ENCODE measurements at regions not wholly inside any gene's neighbourhood (a gene's known extent, or its start where the extent isn't known, plus 50 kb on each side); places are given as distances from the start of the nearest gene placed in this dataset.

- Mint-ChIP-seq H3K27me3 (ENCODE audit: low read depth) (no peaks in the 10 kb centered on the region), H3K4me3 (no peak overlapping the region), H3K27ac (no peak overlapping the region), H3K4me1 (ENCODE audit: low read depth) (no peaks in the 10 kb centered on the region), H3K36me3 (ENCODE audit: low read depth) (no peaks in the 10 kb centered on the region), H3K9me3 (no peaks in the 10 kb centered on the region)
- DNase-seq (ENCODE audit: low spot score) = no peak
These were observed 69.9 kb upstream of the ITGA6 start for GRCh38 chr2:172357442-172357841.

- no peak overlapping the region for H3K27ac Mint-ChIP-seq
- no peaks in the 10 kb centered on the region for H3K4me1 Mint-ChIP-seq (ENCODE audit: low read depth)
- no peak overlapping the region for H3K4me3 Mint-ChIP-seq
- no peaks in the 10 kb centered on the region for H3K9me3 Mint-ChIP-seq
- no peak for DNase-seq (ENCODE audit: low spot score)
- H3K27me3 Mint-ChIP-seq (ENCODE audit: low read depth) = no peaks in the 10 kb centered on the region
- H3K36me3 Mint-ChIP-seq (ENCODE audit: low read depth) = no peaks in the 10 kb centered on the region
These were observed 68.5 kb upstream of the ITGA6 start for GRCh38 chr2:172358691-172359556.

GRCh38 chr2:172361360-172361759 is 66.0 kb upstream of the ITGA6 start:
- Mint-ChIP-seq H3K9me3 (no peaks in the 10 kb centered on the region), H3K4me1 (ENCODE audit: low read depth) (no peaks in the 10 kb centered on the region), H3K36me3 (ENCODE audit: low read depth) (no peaks in the 10 kb centered on the region), H3K27ac (no peak overlapping the region), H3K27me3 (ENCODE audit: low read depth) (no peaks in the 10 kb centered on the region), H3K4me3 (no peak overlapping the region)
- DNase-seq (ENCODE audit: low spot score) = no peak

- no peaks in the 10 kb centered on the region for H3K9me3 Mint-ChIP-seq
- H3K4me1 Mint-ChIP-seq (ENCODE audit: low read depth) = no peaks in the 10 kb centered on the region
- no peak overlapping the region for H3K27ac Mint-ChIP-seq
- no peaks in the 10 kb centered on the region for H3K36me3 Mint-ChIP-seq (ENCODE audit: low read depth)
- no peak overlapping the region for H3K4me3 Mint-ChIP-seq
- no peaks in the 10 kb centered on the region for H3K27me3 Mint-ChIP-seq (ENCODE audit: low read depth)
- no peak for DNase-seq (ENCODE audit: low spot score)
These were observed 65.5 kb upstream of the ITGA6 start for GRCh38 chr2:172361840-172362239.

- H3K27me3 Mint-ChIP-seq (ENCODE audit: low read depth) = no peaks in the 10 kb centered on the region
- no peaks in the 10 kb centered on the region for H3K36me3 Mint-ChIP-seq (ENCODE audit: low read depth)
- no peaks in the 10 kb centered on the region for H3K4me1 Mint-ChIP-seq (ENCODE audit: low read depth)
- DNase-seq (ENCODE audit: low spot score) = no peak
- peaks cover 4% of the 10 kb centered on the region for H3K9me3 Mint-ChIP-seq
- no peak overlapping the region for H3K27ac Mint-ChIP-seq
- no peak overlapping the region for H3K4me3 Mint-ChIP-seq
These were observed 63.1 kb upstream of the ITGA6 start for GRCh38 chr2:172364261-172364660.

- Mint-ChIP-seq H3K4me3 (no peak overlapping the region), H3K27me3 (ENCODE audit: low read depth) (peaks cover 12% of the 10 kb centered on the region), H3K4me1 (ENCODE audit: low read depth) (no peaks in the 10 kb centered on the region), H3K9me3 (peaks cover 4% of the 10 kb centered on the region), H3K27ac (no peak overlapping the region), H3K36me3 (ENCODE audit: low read depth) (no peaks in the 10 kb centered on the region)
- no peak for DNase-seq (ENCODE audit: low spot score)
These were observed 60.7 kb upstream of the ITGA6 start for GRCh38 chr2:172366596-172367150.

- Mint-ChIP-seq H3K4me3 (no peak overlapping the region), H3K9me3 (peaks cover 4% of the 10 kb centered on the region), H3K27me3 (ENCODE audit: low read depth) (peaks cover 23% of the 10 kb centered on the region), H3K36me3 (ENCODE audit: low read depth) (no peaks in the 10 kb centered on the region), H3K27ac (no peak overlapping the region), H3K4me1 (ENCODE audit: low read depth) (no peaks in the 10 kb centered on the region)
- no peak for DNase-seq (ENCODE audit: low spot score)
These were observed 56.4 kb upstream of the ITGA6 start for GRCh38 chr2:172370821-172371455.

- DNase-seq (ENCODE audit: low spot score) = no peak
- Mint-ChIP-seq H3K27me3 (ENCODE audit: low read depth) (peaks cover 25% of the 10 kb centered on the region), H3K27ac (no peak overlapping the region), H3K36me3 (ENCODE audit: low read depth) (no peaks in the 10 kb centered on the region), H3K9me3 (peaks cover 4% of the 10 kb centered on the region), H3K4me3 (no peak overlapping the region), H3K4me1 (ENCODE audit: low read depth) (no peaks in the 10 kb centered on the region)
These were observed 55.0 kb upstream of the ITGA6 start for GRCh38 chr2:172372436-172372835.

- DNase-seq (ENCODE audit: low spot score) = no peak
- Mint-ChIP-seq H3K9me3 (peaks cover 4% of the 10 kb centered on the region), H3K27ac (no peak overlapping the region), H3K4me1 (ENCODE audit: low read depth) (no peaks in the 10 kb centered on the region), H3K36me3 (ENCODE audit: low read depth) (no peaks in the 10 kb centered on the region), H3K27me3 (ENCODE audit: low read depth) (peaks cover 25% of the 10 kb centered on the region), H3K4me3 (no peak overlapping the region)
These were observed 54.3 kb upstream of the ITGA6 start for GRCh38 chr2:172373076-172373475.

GRCh38 chr2:172373766-172374165 is 53.6 kb upstream of the ITGA6 start:
- H3K36me3 Mint-ChIP-seq (ENCODE audit: low read depth) = no peaks in the 10 kb centered on the region
- DNase-seq (ENCODE audit: low spot score) = no peak
- no peak overlapping the region for H3K4me3 Mint-ChIP-seq
- H3K27ac Mint-ChIP-seq = no peak overlapping the region
- no peaks in the 10 kb centered on the region for H3K4me1 Mint-ChIP-seq (ENCODE audit: low read depth)
- H3K9me3 Mint-ChIP-seq = peaks cover 8% of the 10 kb centered on the region
- peaks cover 25% of the 10 kb centered on the region for H3K27me3 Mint-ChIP-seq (ENCODE audit: low read depth)

GRCh38 chr2:172374318-172375240 is 52.8 kb upstream of the ITGA6 start:
- Mint-ChIP-seq H3K27me3 (ENCODE audit: low read depth) (peaks cover 23% of the 10 kb centered on the region), H3K27ac (no peak overlapping the region), H3K4me1 (ENCODE audit: low read depth) (no peaks in the 10 kb centered on the region), H3K36me3 (ENCODE audit: low read depth) (no peaks in the 10 kb centered on the region), H3K4me3 (no peak overlapping the region), H3K9me3 (peaks cover 9% of the 10 kb centered on the region)
- DNase-seq (ENCODE audit: low spot score) = no peak

GRCh38 chr2:172375251-172375650 is 52.1 kb upstream of the ITGA6 start:
- Mint-ChIP-seq H3K4me3 (no peak overlapping the region), H3K9me3 (peaks cover 9% of the 10 kb centered on the region), H3K27me3 (ENCODE audit: low read depth) (peaks cover 22% of the 10 kb centered on the region), H3K36me3 (ENCODE audit: low read depth) (no peaks in the 10 kb centered on the region), H3K4me1 (ENCODE audit: low read depth) (no peaks in the 10 kb centered on the region), H3K27ac (no peak overlapping the region)
- DNase-seq (ENCODE audit: low spot score) = no peak

GRCh38 chr2:172376016-172376415 is 51.4 kb upstream of the ITGA6 start:
- H3K36me3 Mint-ChIP-seq (ENCODE audit: low read depth) = no peaks in the 10 kb centered on the region
- peaks cover 16% of the 10 kb centered on the region for H3K27me3 Mint-ChIP-seq (ENCODE audit: low read depth)
- DNase-seq (ENCODE audit: low spot score) = no peak
- peaks cover 15% of the 10 kb centered on the region for H3K9me3 Mint-ChIP-seq
- no peak overlapping the region for H3K27ac Mint-ChIP-seq
- H3K4me3 Mint-ChIP-seq = no peak overlapping the region
- no peaks in the 10 kb centered on the region for H3K4me1 Mint-ChIP-seq (ENCODE audit: low read depth)
